Gastroesophageal sphincter (tissue), 3 donors: ENCODE measurements at regions not wholly inside any gene's neighbourhood (a gene's known extent, or its start where the extent isn't known, plus 50 kb on each side); places are given as distances from the start of the nearest gene placed in this dataset.

Source experiments
- EP300 ChIP-seq: sonication (generic); formaldehyde crosslinking; IDR thresholded peaks from one replicate; pipeline ENCODE4 v1.6.1; 2017; ENCODE audit warnings: antibody characterized with exemption, mild to moderate bottlenecking
- TF ChIP-seq, protein P1 (sequence below), 4 experiments: fragments of 200-600 bp in 2 of 4; fragments of 450-650 bp in 2 of 4; sonication (generic) in 1 of 4; IDR thresholded peaks; one replicate each; pipeline ENCODE4 v1.5.1; 2017 to 2019; ENCODE audit warnings: antibody characterized with exemption in 4 of 4, mild to moderate bottlenecking in 2 of 4, moderate library complexity in 2 of 4

DNA sequence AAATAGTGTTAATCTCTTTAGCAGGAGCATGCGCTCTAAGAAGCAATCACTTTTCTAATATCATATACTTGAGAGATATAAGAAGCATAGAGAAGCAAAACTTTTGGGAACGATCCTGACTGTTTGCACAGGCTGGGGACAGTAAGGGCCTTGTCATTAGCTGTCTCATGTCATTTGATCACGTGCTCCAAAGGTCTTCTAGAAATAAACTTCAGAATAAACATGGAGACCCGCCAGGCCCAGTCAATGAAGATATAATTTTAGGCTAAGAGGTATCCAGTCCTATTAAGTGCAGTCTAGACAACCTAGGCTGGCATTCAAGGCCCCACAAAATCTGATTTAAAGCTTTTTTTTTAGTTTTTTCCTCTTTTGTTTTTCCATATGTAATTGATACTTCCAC lies 111.0 kb upstream of the APC start:
- TF ChIP-seq, protein P1, sequence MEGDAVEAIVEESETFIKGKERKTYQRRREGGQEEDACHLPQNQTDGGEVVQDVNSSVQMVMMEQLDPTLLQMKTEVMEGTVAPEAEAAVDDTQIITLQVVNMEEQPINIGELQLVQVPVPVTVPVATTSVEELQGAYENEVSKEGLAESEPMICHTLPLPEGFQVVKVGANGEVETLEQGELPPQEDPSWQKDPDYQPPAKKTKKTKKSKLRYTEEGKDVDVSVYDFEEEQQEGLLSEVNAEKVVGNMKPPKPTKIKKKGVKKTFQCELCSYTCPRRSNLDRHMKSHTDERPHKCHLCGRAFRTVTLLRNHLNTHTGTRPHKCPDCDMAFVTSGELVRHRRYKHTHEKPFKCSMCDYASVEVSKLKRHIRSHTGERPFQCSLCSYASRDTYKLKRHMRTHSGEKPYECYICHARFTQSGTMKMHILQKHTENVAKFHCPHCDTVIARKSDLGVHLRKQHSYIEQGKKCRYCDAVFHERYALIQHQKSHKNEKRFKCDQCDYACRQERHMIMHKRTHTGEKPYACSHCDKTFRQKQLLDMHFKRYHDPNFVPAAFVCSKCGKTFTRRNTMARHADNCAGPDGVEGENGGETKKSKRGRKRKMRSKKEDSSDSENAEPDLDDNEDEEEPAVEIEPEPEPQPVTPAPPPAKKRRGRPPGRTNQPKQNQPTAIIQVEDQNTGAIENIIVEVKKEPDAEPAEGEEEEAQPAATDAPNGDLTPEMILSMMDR (IDR thresholded peaks at IDR 0.05) = no peak
- no peak for TF ChIP-seq EP300
